SK-N-SH treated with all-trans-retinoic acid at 6 μM for 48 hours (cell line): ENCODE measurements at regions not wholly inside any gene's neighbourhood (a gene's known extent, or its start where the extent isn't known, plus 50 kb on each side); places are given as distances from the start of the nearest gene placed in this dataset.

ENCODE experiments used
- ATAC-seq: fragments of 200-7000 bp; cut with Tn5 transposase; 3 replicates; pipeline ENCODE4 v1.9.1; 2020; ENCODE audit warnings: mild to moderate bottlenecking, moderate library complexity
- ARNTL ChIP-seq: fragments of 450-650 bp; formaldehyde crosslinking; IDR thresholded peaks from 2 replicates; pipeline ENCODE4 v1.5.0; 2020; ENCODE audit warnings: low read depth, mild to moderate bottlenecking, moderate library complexity, borderline replicate concordance
- BACH2 ChIP-seq: fragments of 250-450 bp; sonication (Bioruptor Pico); IDR thresholded peaks from 2 replicates; pipeline ENCODE4 v1.9.0; 2021; ENCODE audit warnings: mild to moderate bottlenecking, borderline replicate concordance
- CSDC2 ChIP-seq: fragments of 250-450 bp; sonication (Bioruptor Pico); IDR thresholded peaks from 2 replicates; pipeline ENCODE4 v1.5.0; 2020; ENCODE audit warnings: mild to moderate bottlenecking, moderate library complexity
- CSRNP3 ChIP-seq: fragments of 250-450 bp; sonication (Bioruptor Pico); IDR thresholded peaks from 2 replicates; pipeline ENCODE4 v1.5.1; 2021; ENCODE audit warnings: mild to moderate bottlenecking, moderate library complexity
- ESRRG ChIP-seq: fragments of 250-450 bp; sonication (Bioruptor Pico); IDR thresholded peaks from 2 replicates; pipeline ENCODE4 v1.6.1; 2021; ENCODE audit warnings: mild to moderate bottlenecking
- GLIS3 ChIP-seq: fragments of 250-450 bp; sonication (Bioruptor Pico); IDR thresholded peaks from 2 replicates; pipeline ENCODE4 v1.5.0; 2020; ENCODE audit warnings: mild to moderate bottlenecking, moderate library complexity
- ISL1 ChIP-seq: fragments of 250-450 bp; sonication (Bioruptor Pico); IDR thresholded peaks from 2 replicates; pipeline ENCODE4 v2.1.2; 2022; ENCODE audit warnings: mild to moderate bottlenecking, moderate library complexity
- OSR1 ChIP-seq: fragments of 250-450 bp; sonication (Bioruptor Pico); IDR thresholded peaks from 2 replicates; pipeline ENCODE4 v1.8.0; 2022; ENCODE audit warnings: moderate library complexity, mild to moderate bottlenecking, inconsistent platforms
- PATZ1 ChIP-seq: fragments of 250-450 bp; sonication (Bioruptor Pico); IDR thresholded peaks from 2 replicates; pipeline ENCODE4 v1.8.0; 2020; ENCODE audit warnings: mild to moderate bottlenecking, moderate library complexity, borderline replicate concordance
- POU6F1 ChIP-seq: fragments of 250-450 bp; sonication (Bioruptor Pico); IDR thresholded peaks from 2 replicates; pipeline ENCODE4 v1.8.0; 2021; ENCODE audit warnings: low read depth, mild to moderate bottlenecking, moderate library complexity, borderline replicate concordance
- PPARA ChIP-seq: fragments of 250-450 bp; sonication (Bioruptor Pico); IDR thresholded peaks from 2 replicates; pipeline ENCODE4 v1.5.0; 2020; ENCODE audit warnings: mild to moderate bottlenecking, borderline replicate concordance
- RARB ChIP-seq: fragments of 250-450 bp; sonication (Bioruptor Pico); IDR thresholded peaks from 2 replicates; pipeline ENCODE4 v1.8.0; 2021; ENCODE audit warnings: mild to moderate bottlenecking, moderate library complexity
- SNAI2 ChIP-seq: fragments of 250-450 bp; sonication (Bioruptor Pico); IDR thresholded peaks from 2 replicates; pipeline ENCODE4 v1.5.0; 2020; ENCODE audit warnings: mild to moderate bottlenecking, moderate library complexity
- TCF4 ChIP-seq: fragments of 250-450 bp; sonication (Bioruptor Pico); IDR thresholded peaks from 2 replicates; pipeline ENCODE4 v1.8.0; 2021; ENCODE audit warnings: mild to moderate bottlenecking, moderate library complexity, borderline replicate concordance
- TOX ChIP-seq: fragments of 250-450 bp; sonication (Bioruptor Pico); IDR thresholded peaks from 2 replicates; pipeline ENCODE4 v1.8.0; 2021; ENCODE audit warnings: mild to moderate bottlenecking, moderate library complexity, borderline replicate concordance
- TSHZ2 ChIP-seq: fragments of 250-450 bp; sonication (Bioruptor Pico); IDR thresholded peaks from 2 replicates; pipeline ENCODE4 v1.5.0; 2020; ENCODE audit warnings: mild to moderate bottlenecking, moderate library complexity
- ZC3H10 ChIP-seq: fragments of 250-450 bp; sonication (Bioruptor Pico); IDR thresholded peaks from 2 replicates; pipeline ENCODE4 v1.5.1; 2021; ENCODE audit warnings: mild to moderate bottlenecking, moderate library complexity
- ZFP3 ChIP-seq: fragments of 250-450 bp; sonication (Bioruptor Pico); IDR thresholded peaks from 2 replicates; pipeline ENCODE4 v1.5.0; 2020; ENCODE audit warnings: mild to moderate bottlenecking, moderate library complexity
- ZFP30 ChIP-seq: fragments of 450-650 bp; formaldehyde crosslinking; IDR thresholded peaks from 2 replicates; pipeline ENCODE4 v1.5.0; 2022; ENCODE audit warnings: mild to moderate bottlenecking, moderate library complexity
- ZNF565 ChIP-seq: fragments of 450-650 bp; formaldehyde crosslinking; conservative IDR thresholded peaks from 2 replicates; pipeline ENCODE4 v1.5.0; 2020; ENCODE audit warnings: low read depth, mild to moderate bottlenecking, moderate library complexity
- ZNF70 ChIP-seq: fragments of 450-650 bp; formaldehyde crosslinking; IDR thresholded peaks from 2 replicates; pipeline ENCODE4 v1.5.0; 2020; ENCODE audit warnings: mild to moderate bottlenecking, moderate library complexity
- ZNF8 ChIP-seq: fragments of 450-650 bp; formaldehyde crosslinking; IDR thresholded peaks from 2 replicates; pipeline ENCODE4 v1.5.0; 2020; ENCODE audit warnings: mild to moderate bottlenecking, moderate library complexity

GRCh38 chr10:109126541-109126940, 796.8 kb downstream of the XPNPEP1 start (continued):
- no peak for TF ChIP-seq CSRNP3
- TF ChIP-seq, all 23 proteins: peak for 0

GRCh38 chr10:109126016-109126415, 797.3 kb downstream of the XPNPEP1 start:
- TF ChIP-seq PATZ1 (CRISPR knock-in tag) (no peak), BACH2 (no peak), ZFP30 (no peak), ESRRG (no peak), ZNF565 (CRISPR knock-in tag) (no peak), TCF4 (no peak), OSR1 (CRISPR knock-in tag) (no peak), CSRNP3 (no peak), ZNF70 (CRISPR knock-in tag) (no peak), TOX (no peak), PPARA (CRISPR knock-in tag) (no peak), RARB (CRISPR knock-in tag) (no peak), SNAI2 (no peak), CSDC2 (CRISPR knock-in tag) (no peak)
- no peak for ATAC-seq

GRCh38 chr10:109115179-109115578, 808.1 kb downstream of the XPNPEP1 start:
- TF ChIP-seq ZNF8 (no peak), PPARA (CRISPR knock-in tag) (no peak), TSHZ2 (no peak)
- no peak for ATAC-seq

- TF ChIP-seq ZFP3 (CRISPR knock-in tag), result no peak
- no peak for ATAC-seq
Observed at GRCh38 chr10:109114579-109114978, 808.7 kb downstream of the XPNPEP1 start.

GRCh38 chr10:109106604-109107003, 816.7 kb downstream of the XPNPEP1 start:
- TF ChIP-seq ISL1 (no peak), BACH2 (no peak), ZNF565 (CRISPR knock-in tag) (no peak), OSR1 (CRISPR knock-in tag) (no peak), SNAI2 (no peak), ZC3H10 (CRISPR knock-in tag) (no peak), GLIS3 (CRISPR knock-in tag) (no peak), TCF4 (no peak), PPARA (CRISPR knock-in tag) (no peak), ARNTL (CRISPR knock-in tag) (no peak), TOX (no peak), POU6F1 (CRISPR knock-in tag) (no peak), PATZ1 (CRISPR knock-in tag) (no peak)
- TF ChIP-seq, all 23 proteins: peak for 0
- no peak for ATAC-seq
